SK-N-MC (cell line): ENCODE measurements at regions not wholly inside any gene's neighbourhood (a gene's known extent, or its start where the extent isn't known, plus 50 kb on each side); places are given as distances from the start of the nearest gene placed in this dataset.

Experiments used
- EZH2 ChIP-seq: fragments of 200-600 bp; sonication (generic); IDR thresholded peaks from one replicate; pipeline ENCODE4 v1.6.1; 2017; ENCODE audit warnings: antibody characterized with exemption
- POLR2AphosphoS5 ChIP-seq: IDR thresholded peaks from 2 replicates; pipeline ENCODE4 v1.6.1; 2012; ENCODE audit warnings: mild to moderate bottlenecking, low read depth, low read length, borderline replicate concordance

DNA sequence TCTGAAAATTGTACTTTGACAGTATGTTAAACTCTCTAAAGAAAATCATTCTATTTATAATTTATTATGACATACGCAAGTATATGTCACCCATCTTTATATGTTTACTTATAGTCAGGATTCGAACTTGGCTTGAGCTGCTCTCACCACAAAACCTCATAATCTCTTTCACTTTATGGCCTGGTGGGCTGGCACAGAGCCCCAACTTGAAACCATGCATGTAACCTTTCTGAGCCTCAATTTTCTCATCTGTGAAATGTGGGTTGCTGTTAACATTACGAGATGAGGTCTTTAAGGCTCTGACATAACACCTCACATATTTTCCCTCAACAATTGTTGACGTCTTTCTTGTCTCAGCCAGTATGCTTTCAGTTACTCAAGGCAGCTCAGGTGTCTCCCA lies 69.4 kb upstream of the PFN2 start:
- TF ChIP-seq POLR2AphosphoS5 (no peak), EZH2 (no peak)
